A172 (cell line): ENCODE measurements at regions not wholly inside any gene's neighbourhood (a gene's known extent, or its start where the extent isn't known, plus 50 kb on each side); places are given as distances from the start of the nearest gene placed in this dataset.
"Not testable (repeated sequence)": the region's sequence is repeated elsewhere in the genome, so short reads cannot be mapped to it uniquely, and the experiment has no call there.

Experiments used
- DNase-seq: peaks from one replicate; pipeline ENCODE4 v3.0.0-alpha.2; 2015; ENCODE audit warnings: low spot score

DNA sequence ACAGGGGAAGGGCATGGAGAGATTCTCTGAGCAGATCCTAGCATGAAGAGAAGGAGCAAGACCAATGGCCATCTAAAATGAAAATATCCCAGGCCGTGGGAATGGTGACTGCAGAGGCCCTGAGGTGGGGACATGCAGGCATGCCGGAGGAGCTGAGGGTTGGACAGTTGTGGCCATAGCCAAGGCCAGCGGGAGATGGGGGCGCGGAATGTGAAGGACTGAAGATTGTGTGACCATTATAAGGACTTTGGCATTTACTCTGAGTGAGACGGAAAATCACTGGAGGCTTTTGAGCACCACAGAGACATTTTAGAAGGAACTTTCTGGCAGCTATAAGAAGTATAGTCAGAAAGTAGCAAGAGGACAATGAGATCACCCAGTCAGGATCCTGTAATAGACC is 341.1 kb downstream of the SFMBT2 start:
- no peak for DNase-seq

- no peak for DNase-seq
Observed at GRCh38 chr10:7056216-7056615, 354.6 kb downstream of the SFMBT2 start.

DNA sequence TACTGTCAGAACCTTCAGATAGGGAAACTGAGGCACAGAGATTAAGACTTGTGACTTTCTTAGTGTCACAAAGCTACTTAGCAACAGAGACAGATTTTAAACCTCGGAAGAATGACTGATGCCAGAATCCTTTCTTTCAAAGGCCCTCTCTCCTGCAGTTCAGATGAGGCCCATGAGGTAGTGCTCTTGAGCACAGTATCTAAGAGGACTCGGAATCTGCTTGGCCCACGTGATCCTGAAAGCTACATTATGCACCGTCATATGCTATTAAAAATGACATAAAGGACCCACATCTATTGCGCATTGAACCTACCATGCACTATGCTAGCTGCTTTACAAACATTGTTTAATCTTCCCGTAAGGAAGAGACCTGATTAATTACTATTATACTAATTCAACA is 355.9 kb downstream of the SFMBT2 start:
- peak; percentile 17 for DNase-seq

GRCh38 chr10:7053195-7053594 is 357.6 kb downstream of the SFMBT2 start:
- no peak for DNase-seq

GRCh38 chr10:7050024-7050423 is 360.8 kb downstream of the SFMBT2 start:
- DNase-seq: not testable (repeated sequence)

GRCh38 chr10:7048061-7048460 is 362.8 kb downstream of the SFMBT2 start:
- DNase-seq: no peak

GRCh38 chr10:7046615-7047014 is 364.2 kb downstream of the SFMBT2 start:
- DNase-seq: no peak

DNA sequence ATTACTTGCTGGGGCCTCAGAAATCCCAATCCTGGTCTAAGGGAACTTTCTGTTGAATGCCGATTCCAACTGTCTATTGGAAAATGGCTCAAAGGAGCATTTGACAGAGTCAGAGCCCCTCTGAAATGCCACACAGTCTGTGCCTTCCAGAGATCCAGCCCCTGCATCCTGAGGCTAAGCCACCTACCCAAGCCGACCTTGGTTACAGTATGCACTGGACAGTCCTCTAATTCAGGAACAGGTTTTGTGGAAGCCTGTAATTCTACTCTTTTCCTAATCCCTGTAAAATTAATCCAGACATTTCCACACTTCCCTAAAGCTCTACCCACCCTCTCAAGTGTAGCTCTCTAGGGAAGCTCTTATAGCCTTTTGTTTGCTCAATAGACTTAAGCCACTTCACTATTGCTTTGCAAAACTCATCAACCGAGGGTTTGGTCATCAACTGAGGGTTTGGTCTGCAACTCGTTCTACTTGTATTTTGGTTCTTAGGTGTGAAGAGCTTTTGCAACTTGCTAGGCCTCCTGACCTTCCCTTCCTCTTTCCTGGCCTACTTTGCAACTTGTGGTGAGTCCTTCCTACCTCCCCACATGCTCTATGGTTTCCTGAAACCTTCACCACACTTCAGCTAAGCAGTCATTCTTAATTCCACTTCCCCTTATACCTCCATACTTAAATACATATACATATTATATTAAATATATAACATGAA is 364.8 kb downstream of the SFMBT2 start:
- no peak for DNase-seq

DNA sequence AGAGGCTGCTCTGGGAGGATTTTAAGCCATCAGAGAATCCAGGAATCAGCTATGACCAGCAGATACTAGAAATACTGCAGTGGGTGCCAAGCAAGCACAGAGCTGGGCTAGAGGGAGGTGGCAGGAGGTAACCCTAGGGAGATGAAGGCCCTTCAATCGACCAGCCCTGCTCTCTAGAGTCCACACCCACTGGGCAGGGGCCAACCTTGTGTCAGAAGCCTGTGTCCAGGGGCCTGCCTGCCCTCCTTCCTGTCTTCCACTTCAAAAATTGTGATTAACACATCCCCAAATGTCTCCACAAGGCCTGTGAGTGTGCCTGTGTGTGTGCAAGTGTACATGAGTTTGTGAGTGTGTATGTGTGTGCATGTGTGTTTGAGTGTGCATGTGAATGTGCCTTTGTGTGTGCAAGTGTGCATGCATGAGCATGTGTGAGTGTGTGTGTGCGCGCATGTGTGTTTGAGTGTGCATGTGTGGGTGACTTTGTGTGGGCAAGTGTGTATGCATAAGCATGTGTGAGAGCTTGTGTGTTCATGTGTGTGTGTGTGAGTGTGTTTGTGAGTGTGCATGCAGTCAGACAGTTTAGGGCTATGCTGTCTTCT is 367.7 kb downstream of the SFMBT2 start:
- DNase-seq: no peak

DNA sequence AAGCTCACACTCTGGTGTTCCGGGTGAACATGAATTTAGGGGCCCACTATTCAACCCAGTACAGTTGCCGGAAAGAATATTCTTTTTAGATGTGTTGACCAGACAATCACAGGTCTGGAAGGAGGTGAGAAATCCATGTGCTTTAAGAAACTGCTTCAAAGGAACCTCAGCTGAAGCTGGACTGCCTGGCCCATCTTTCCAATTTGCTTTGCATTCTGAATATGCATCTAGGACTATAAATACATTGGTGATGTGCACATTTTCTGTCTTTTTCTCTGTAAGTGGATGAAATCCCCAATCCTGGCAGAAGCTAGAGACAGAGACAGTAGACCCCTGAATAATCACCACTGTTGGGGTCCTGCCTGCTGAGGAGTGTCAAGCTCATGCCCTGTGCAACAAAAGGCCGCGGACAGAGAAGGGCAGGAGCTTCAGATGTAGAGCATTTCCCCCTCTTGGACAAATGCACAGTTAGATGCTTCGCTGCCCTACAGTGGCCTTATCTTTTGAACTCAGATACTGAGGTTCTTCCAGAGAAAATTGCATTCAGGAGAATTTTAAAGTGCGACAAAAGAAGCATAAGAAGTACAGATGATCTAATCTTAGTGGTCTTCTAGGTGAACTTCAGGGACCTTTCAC is 368.3 kb downstream of the SFMBT2 start:
- no peak for DNase-seq

DNA sequence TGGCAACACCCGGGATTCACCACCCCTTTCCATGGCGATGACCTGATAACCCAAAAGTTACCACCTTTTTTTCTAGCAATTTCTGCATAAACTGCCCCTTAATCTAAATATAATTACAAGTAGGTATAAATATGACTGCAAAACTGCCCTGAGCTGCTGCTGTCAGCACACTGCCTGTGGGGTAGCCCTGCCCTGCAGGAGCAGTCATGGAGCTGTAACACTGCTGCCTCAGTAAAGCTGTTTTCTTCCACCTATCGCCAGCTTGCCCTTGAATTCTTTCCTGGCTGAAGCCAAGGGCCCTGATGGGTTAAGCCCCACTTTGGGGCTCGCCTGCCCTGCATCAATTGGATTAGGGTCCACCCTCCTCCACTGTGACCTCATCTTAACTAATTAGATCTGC is 368.8 kb downstream of the SFMBT2 start:
- no peak for DNase-seq

DNA sequence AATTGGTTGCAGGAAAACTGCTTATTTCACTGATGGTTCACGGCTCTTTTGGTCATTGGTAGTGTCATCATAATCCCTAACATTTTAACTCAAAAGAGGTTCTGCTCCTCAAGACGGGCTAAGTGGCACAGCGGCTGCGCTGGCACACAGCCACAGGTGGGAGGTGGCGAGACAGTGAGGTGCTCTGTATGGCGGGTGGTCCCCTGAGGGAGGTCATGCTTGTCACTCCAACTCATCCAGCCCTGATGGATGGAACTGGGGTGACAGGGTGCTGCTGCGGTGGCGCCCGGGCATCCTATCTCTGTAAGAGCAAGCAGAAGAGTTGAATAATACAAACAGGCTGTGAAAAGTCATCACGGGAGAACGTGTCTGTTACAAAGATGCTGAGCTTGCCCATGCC is 370.2 kb downstream of the SFMBT2 start:
- no peak for DNase-seq

GRCh38 chr10:7039859-7040258 is 371.0 kb downstream of the SFMBT2 start:
- no peak for DNase-seq

DNA sequence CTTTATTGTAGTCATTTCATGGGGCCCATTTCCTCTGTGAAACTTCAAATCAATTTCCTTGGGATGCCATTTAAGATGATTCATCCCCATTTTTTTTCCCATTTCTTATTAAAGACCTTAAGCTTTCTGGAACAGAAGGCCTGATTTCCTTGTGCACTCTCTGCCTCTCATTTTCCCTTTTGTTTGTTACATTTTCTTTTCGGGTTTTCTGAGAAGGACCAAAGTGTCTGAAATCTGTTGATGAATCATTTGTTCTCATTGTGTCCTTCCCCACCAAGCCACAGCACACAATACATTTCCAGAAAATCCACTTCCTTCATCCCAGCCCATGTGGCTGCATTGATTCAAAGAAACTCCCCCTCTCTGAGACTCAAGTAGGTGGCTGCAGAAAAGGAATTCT is 372.4 kb downstream of the SFMBT2 start:
- DNase-seq: no peak

- not testable (repeated sequence) for DNase-seq
Observed at GRCh38 chr10:7037434-7037833, 373.4 kb downstream of the SFMBT2 start.

DNA sequence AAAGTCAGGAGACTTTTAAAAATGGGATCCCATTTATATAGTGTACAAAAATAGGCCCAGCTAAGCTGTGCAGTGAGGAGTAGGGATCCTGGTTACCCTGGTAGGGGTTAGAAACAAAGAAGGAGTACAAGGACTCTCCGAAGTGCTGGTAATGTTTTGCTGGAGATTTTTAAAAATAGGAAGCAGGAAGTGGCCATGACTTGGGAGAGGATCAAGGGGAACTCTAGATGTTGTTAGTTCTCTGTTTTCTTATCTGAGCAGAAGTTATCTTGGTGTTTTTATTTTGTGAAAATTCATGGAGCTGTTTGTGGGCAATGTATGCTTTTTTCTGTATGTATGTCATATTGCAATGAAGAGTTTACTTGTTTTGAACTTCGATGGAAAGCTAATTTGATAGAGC is 373.9 kb downstream of the SFMBT2 start:
- DNase-seq: no peak

- DNase-seq: no peak
Observed at GRCh38 chr10:7035126-7035761, 375.6 kb downstream of the SFMBT2 start.

GRCh38 chr10:7033031-7033430 is 377.8 kb downstream of the SFMBT2 start:
- DNase-seq: no peak

- DNase-seq: no peak
Observed at GRCh38 chr10:7030134-7030855, 380.5 kb downstream of the SFMBT2 start.

- DNase-seq: no peak
Observed at GRCh38 chr10:7029672-7030071, 381.2 kb downstream of the SFMBT2 start.

DNA sequence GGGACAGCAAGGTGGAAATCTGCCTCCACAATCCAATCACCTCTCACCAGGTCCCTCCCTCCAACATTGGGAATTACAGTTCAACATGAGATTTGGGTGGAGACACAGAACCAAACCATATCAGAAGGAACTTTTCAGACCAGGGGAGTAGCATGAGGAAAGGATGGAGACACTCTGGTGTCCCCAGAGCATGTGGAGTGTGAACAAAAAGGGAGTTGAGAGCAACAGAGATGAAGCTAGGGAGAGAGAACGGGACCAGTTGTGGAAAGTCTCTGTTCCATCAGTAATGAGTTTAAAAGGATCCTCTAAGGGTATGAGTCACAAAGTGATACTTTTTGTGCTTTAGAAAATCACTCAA is 382.0 kb downstream of the SFMBT2 start:
- DNase-seq: no peak
